Ovary (tissue), 7 donors: ENCODE measurements at regions not wholly inside any gene's neighbourhood (a gene's known extent, or its start where the extent isn't known, plus 50 kb on each side); places are given as distances from the start of the nearest gene placed in this dataset.

Experiments
- DNase-seq, 5 donors: peaks; one replicate each; pipeline ENCODE4 v3.0.0-alpha.2; 2019 to 2020
- H3K27ac ChIP-seq, 2 donors: fragments of 200-600 bp; one replicate each; pipeline versions ENCODE4 v1.5.1 to v1.8.0; 2019 to 2022
- H3K27me3 ChIP-seq: fragments of 200-600 bp; one replicate; pipeline ENCODE4 v1.8.0; 2022
- H3K36me3 ChIP-seq: fragments of 200-600 bp; sonication (generic); one replicate; pipeline ENCODE4 v1.5.1; 2019
- H3K4me1 ChIP-seq: one replicate; pipeline ENCODE4 v1.8.1; 2013; ENCODE audit warnings: mild to moderate bottlenecking, moderate library complexity; ENCODE audit not compliant: insufficient read depth
- H3K4me3 ChIP-seq: fragments of 200-600 bp; sonication (generic); one replicate; pipeline ENCODE4 v1.5.1; 2017
- H3K9me3 ChIP-seq, 2 donors: fragments of 200-600 bp in 1 of 2; sonication (generic) in 1 of 2; one replicate each; pipeline versions ENCODE4 v1.5.1 to v1.8.1; 2013 to 2019; ENCODE audit warnings: mild to moderate bottlenecking in 1 of 2, moderate library complexity in 1 of 2
- EP300 ChIP-seq: sonication (generic); formaldehyde crosslinking; IDR thresholded peaks from one replicate; pipeline ENCODE4 v1.6.1; 2017; ENCODE audit warnings: antibody characterized with exemption
- POLR2A ChIP-seq: fragments of 450-650 bp; IDR thresholded peaks from one replicate; pipeline ENCODE4 v1.6.1; 2017; ENCODE audit warnings: antibody characterized with exemption, mild to moderate bottlenecking, moderate library complexity
- WGBS, 3 donors: extraction: QIAGEN DNeasy Blood & Tissue Kit in 1 of 3; methylation state at CpG; one replicate each; pipeline versions ENCODE4 v1.1.5 to v1.1.7; 2013 to 2017; 5-methylcytosine and 5-hydroxymethylcytosine counted together
- intact Hi-C, 4 donors: fragments of 100-400 bp; cut with DNase I; formaldehyde crosslinking; loops; one replicate each; pipeline versions ENCODE4 v1.11.0 to v1.15.1; 2022 to 2023
- TF ChIP-seq, protein P1 (sequence below), 3 donors: fragments of 450-650 bp in 2 of 3; fragments of 200-600 bp in 1 of 3; IDR thresholded peaks; one replicate each; pipeline versions ENCODE4 v1.5.1 to v1.8.0; 2016 to 2022; ENCODE audit warnings: antibody characterized with exemption in 3 of 3, mild to moderate bottlenecking in 1 of 3
- donor health status: DM: no; HTN: no; CAD: no; lungs with moderate emphysema.
- donor health status: DM: no; HTN: no; CAD: no.
- donor health status: Bipolar disorder and iron deficiency.
- donor health status: DM: no; HTN: no; CAD: no.
- donor health status: DM: yes; HTN: yes; CAD: no.

DNA sequence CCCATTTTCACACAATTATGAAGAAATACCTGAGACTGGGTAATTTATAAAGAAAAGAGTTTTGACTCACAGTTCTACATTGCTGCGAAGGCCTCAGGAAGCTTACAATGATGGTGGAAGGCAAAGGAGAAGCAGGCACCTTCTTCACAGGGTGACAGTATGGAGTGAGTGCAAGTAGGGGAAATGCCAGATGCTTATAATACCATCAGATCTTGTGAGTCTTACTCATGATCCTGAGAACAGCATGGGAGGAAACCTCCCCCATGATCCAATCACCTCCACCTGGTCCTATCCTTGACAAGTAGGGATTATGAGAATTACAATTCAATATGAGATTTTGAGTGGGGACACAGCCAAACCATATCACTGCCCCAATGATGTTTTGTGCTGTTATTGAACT, 189.3 kb upstream of the CRY1 start:
- intact Hi-C loops: no loop called here
- WGBS, 3 donors: 90 to 92% (median 91%) methylated on average over 1 of the region's 1 CpG
- Histone ChIP-seq H3K4me3 (no peak overlapping the region), H3K27me3 (no peaks in the 10 kb centered on the region), H3K36me3 (no peaks in the 10 kb centered on the region), H3K27ac (no peak overlapping the region), H3K4me1 (no peaks in the 10 kb centered on the region), H3K9me3 (no peaks in the 10 kb centered on the region)
- TF ChIP-seq POLR2A: no peak
- TF ChIP-seq, protein P1, sequence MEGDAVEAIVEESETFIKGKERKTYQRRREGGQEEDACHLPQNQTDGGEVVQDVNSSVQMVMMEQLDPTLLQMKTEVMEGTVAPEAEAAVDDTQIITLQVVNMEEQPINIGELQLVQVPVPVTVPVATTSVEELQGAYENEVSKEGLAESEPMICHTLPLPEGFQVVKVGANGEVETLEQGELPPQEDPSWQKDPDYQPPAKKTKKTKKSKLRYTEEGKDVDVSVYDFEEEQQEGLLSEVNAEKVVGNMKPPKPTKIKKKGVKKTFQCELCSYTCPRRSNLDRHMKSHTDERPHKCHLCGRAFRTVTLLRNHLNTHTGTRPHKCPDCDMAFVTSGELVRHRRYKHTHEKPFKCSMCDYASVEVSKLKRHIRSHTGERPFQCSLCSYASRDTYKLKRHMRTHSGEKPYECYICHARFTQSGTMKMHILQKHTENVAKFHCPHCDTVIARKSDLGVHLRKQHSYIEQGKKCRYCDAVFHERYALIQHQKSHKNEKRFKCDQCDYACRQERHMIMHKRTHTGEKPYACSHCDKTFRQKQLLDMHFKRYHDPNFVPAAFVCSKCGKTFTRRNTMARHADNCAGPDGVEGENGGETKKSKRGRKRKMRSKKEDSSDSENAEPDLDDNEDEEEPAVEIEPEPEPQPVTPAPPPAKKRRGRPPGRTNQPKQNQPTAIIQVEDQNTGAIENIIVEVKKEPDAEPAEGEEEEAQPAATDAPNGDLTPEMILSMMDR (IDR thresholded peaks at IDR 0.05): no peak
- TF ChIP-seq EP300: no peak
- no peak for DNase-seq

DNA sequence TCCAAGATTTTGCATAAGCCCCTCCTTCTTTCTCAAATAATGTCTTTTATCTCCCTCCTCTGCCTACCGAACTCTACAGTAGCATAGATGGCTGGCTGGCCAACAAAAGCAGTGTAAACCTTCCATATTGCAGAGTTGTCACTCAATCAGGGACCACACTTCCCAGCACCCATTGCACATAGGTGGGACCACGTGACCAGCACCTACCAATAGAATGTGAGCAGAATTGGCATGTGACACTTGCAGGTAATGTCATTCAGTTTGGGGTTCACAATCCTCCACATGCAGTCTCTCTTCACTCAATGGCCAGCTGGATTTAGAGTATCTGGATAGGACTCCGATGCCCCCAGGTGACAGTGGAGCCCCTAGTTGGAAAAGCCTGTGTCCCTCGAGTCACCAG, 190.3 kb upstream of the CRY1 start:
- intact Hi-C loops: no loop called here
- TF ChIP-seq EP300: no peak
- TF ChIP-seq, protein P1 (IDR thresholded peaks at IDR 0.05): no peak
- no peak for TF ChIP-seq POLR2A
- H3K27me3 ChIP-seq: no peaks in the 10 kb centered on the region
- no peak for DNase-seq
- H3K4me1 ChIP-seq: no peaks in the 10 kb centered on the region
- no peaks in the 10 kb centered on the region for H3K9me3 ChIP-seq
- H3K4me3 ChIP-seq: no peak overlapping the region
- no peak overlapping the region for H3K27ac ChIP-seq
- H3K36me3 ChIP-seq: no peaks in the 10 kb centered on the region
- WGBS, 3 donors: 59 to 76% (median 70%) methylated on average over 4 of the region's 4 CpGs

DNA sequence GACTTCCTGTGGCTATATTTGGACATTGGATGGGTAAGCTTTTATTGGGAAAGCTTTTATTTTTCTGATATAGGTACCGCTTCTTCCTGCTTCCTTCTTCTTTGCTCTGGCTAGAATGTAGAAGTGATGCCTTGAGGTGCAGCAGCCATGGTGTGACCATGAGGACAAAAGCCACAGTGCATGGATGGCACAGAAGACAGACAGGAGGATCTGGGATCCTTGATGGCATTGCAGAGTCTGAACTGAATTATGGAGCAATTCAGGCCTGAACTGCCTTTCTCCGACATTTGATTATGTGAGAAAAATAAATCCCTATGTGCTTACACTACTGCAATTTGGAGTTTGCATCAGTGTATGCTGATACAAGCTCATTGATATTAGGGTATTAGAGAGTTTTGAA, 191.3 kb upstream of the CRY1 start:
- Histone ChIP-seq H3K4me1 (no peaks in the 10 kb centered on the region), H3K27ac (no peak overlapping the region), H3K9me3 (no peaks in the 10 kb centered on the region), H3K4me3 (no peak overlapping the region), H3K36me3 (no peaks in the 10 kb centered on the region), H3K27me3 (no peaks in the 10 kb centered on the region)
- intact Hi-C loops: no loop called here
- TF ChIP-seq, protein P1 (IDR thresholded peaks at IDR 0.05): no peak
- TF ChIP-seq EP300 (no peak), POLR2A (no peak)
- WGBS, 3 donors: 84 to 94% (median 86%) methylated on average over 2 of the region's 2 CpGs
- DNase-seq: no peak

DNA sequence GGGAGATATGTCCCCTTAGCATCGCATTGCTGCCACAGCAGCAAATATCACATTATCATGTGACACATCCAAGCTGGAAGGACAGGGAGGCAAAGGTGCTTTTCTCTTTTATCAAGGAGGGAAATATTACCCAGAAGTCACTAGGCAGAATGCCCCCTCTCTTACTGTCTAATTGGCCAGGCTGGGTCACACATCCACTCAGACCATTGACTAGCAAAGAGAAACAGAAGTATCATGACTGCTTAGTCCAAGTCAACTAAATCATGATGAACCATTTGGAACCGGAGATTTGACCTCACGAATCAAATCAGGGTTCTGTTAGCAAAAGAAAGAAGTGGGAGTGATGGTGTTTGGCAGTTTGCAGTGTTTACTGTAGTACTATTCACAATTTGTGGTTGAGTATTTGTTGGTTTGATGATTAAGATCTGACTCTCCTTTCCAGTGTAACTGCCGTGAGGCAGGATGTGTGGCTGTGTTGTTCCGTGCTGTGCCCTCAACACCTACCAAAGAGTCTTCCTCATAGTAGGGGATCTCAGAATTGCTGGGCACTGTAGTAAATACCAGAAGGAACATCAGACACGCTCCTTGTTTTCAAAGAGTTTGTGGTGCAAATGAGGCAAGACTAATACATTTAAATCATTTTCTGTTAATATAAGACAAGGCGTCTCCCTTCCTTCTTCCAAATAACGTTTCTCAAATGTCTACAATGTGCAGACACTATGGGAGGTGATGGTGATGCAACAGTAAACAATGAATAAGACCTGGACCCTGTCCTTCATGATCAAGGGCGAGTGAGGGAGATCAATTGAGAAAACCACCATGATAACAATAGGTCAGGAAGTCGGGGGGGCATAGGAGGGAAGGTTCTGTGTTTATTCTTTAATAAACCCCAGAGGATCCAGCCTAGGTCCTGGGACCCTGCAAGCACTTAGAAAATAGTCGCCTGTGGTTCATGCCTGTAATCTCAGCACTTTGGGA, 194.4 kb upstream of the CRY1 start:
- no peaks in the 10 kb centered on the region for H3K9me3 ChIP-seq
- H3K36me3 ChIP-seq: no peaks in the 10 kb centered on the region
- 67 to 72% (median 69%) methylated on average over 11 of the region's 11 CpGs for WGBS, 3 donors
- H3K27me3 ChIP-seq: no peaks in the 10 kb centered on the region
- intact Hi-C loops: no loop called here
- DNase-seq: no peak
- H3K4me3 ChIP-seq: no peak overlapping the region
- TF ChIP-seq, protein P1 (IDR thresholded peaks at IDR 0.05): no peak
- TF ChIP-seq EP300 (no peak), POLR2A (no peak)
- H3K4me1 ChIP-seq: no peaks in the 10 kb centered on the region
- no peak overlapping the region for H3K27ac ChIP-seq
